ENCODE measurements at regions not wholly inside any gene's neighbourhood (a gene's known extent, or its start where the extent isn't known, plus 50 kb on each side); places are given as distances from the start of the nearest gene placed in this dataset.

DNA sequence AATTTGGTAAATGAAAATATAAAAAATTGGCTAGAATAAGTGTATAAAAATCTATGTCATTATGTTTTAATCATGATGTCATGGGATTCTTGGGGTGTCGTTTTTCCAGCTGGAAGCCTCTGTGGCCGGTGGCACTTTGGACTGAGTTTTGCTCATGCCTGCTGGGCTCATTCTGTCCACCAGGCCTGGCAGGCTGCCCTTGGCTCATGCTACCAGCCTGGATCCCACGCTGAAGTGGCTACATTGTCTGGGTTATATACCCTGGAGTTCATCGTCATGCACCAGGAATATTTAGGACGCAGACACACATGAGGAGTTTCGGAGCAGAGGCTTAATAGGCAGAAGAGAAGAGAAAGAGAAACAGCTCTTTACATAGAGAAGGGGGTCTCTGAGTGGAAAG lies 1913.7 kb upstream of the WWC1 start:
- no peak for DNase-seq (ENCODE audit: extremely low spot score)
- POLR2A ChIA-PET = no interaction called here
- TF ChIP-seq, protein P1, sequence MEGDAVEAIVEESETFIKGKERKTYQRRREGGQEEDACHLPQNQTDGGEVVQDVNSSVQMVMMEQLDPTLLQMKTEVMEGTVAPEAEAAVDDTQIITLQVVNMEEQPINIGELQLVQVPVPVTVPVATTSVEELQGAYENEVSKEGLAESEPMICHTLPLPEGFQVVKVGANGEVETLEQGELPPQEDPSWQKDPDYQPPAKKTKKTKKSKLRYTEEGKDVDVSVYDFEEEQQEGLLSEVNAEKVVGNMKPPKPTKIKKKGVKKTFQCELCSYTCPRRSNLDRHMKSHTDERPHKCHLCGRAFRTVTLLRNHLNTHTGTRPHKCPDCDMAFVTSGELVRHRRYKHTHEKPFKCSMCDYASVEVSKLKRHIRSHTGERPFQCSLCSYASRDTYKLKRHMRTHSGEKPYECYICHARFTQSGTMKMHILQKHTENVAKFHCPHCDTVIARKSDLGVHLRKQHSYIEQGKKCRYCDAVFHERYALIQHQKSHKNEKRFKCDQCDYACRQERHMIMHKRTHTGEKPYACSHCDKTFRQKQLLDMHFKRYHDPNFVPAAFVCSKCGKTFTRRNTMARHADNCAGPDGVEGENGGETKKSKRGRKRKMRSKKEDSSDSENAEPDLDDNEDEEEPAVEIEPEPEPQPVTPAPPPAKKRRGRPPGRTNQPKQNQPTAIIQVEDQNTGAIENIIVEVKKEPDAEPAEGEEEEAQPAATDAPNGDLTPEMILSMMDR (IDR thresholded peaks at IDR 0.05; ENCODE audit: control extremely low read depth, extremely low read depth, low read depth, missing control alignments) = no peak
- CTCF ChIA-PET = interaction anchor here (2.4 kb wide), 1 partner anchor 10 kb away, joined by 9 read pairs; no protein-coding TSS in a partner anchor

DNA sequence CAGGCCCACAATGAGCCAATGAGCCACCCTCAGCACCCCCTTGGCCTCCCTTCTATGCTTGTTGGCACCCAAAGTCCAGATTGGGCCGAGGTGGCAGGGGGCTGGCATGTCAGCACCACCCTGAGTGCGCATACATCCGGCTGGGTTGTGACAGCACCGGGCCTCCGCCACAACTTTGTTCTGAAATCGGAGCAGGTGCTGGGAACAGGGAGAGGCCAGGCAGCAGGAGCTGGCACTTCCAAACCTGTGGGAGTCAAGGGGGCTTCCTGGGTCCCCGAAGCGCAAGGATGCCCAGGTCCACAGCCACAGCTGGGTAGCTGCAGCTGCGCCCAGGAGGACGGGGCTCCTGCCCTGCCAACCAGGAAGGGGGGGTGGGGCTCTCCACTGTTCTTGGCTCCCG lies 1911.9 kb upstream of the WWC1 start:
- ChIA-PET CTCF (no interaction called here), POLR2A (no interaction called here)
- DNase-seq (ENCODE audit: extremely low spot score) = no peak
- TF ChIP-seq, protein P1 (IDR thresholded peaks at IDR 0.05; ENCODE audit: control extremely low read depth, extremely low read depth, low read depth, missing control alignments) = no peak

GRCh38 chr5:166382031-166382430 lies 1909.4 kb upstream of the WWC1 start:
- ChIA-PET POLR2A (no interaction called here), CTCF (no interaction called here)
- TF ChIP-seq, protein P1 (IDR thresholded peaks at IDR 0.05; ENCODE audit: control extremely low read depth, extremely low read depth, low read depth, missing control alignments) = no peak
- DNase-seq (ENCODE audit: extremely low spot score) = no peak

GRCh38 chr5:166398131-166398530 lies 1893.3 kb upstream of the WWC1 start:
- no peak for DNase-seq (ENCODE audit: extremely low spot score)
- CTCF ChIA-PET = no interaction called here
- TF ChIP-seq, protein P1 (IDR thresholded peaks at IDR 0.05; ENCODE audit: control extremely low read depth, extremely low read depth, low read depth, missing control alignments) = no peak
- POLR2A ChIA-PET = no interaction called here

DNA sequence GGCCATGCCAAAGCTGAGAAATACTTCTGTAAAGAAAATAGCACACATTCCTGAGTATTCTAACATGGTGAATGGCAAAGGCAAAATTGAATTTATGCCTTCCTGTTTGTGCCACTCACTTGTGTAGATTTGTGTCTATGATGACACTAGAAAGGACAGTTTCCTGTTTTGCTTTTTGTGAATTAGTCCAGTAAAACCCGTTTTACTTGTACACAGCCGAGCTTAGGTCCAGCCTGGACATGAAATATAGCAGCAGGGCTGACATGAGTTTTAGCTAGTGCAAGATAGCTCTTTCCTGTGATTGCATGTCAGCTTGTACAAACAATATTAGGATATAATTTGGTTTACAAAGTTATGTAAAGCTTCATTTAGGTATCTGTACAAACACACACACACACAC lies 1891.7 kb upstream of the WWC1 start:
- POLR2A ChIA-PET = no interaction called here
- CTCF ChIA-PET = interaction anchor here (1.2 kb wide), 1 partner anchor 25 kb away, joined by 3 read pairs; no protein-coding TSS in a partner anchor
- no peak for DNase-seq (ENCODE audit: extremely low spot score)
- TF ChIP-seq, protein P1 (IDR thresholded peaks at IDR 0.05; ENCODE audit: control extremely low read depth, extremely low read depth, low read depth, missing control alignments) = no peak

- CTCF ChIA-PET = no interaction called here
- DNase-seq (ENCODE audit: extremely low spot score) = no peak
- TF ChIP-seq, protein P1 (IDR thresholded peaks at IDR 0.05; ENCODE audit: control extremely low read depth, extremely low read depth, low read depth, missing control alignments) = no peak
- POLR2A ChIA-PET = no interaction called here
These were observed 1890.1 kb upstream of the WWC1 start for GRCh38 chr5:166401391-166401790.

- TF ChIP-seq, protein P1 (IDR thresholded peaks at IDR 0.05; ENCODE audit: control extremely low read depth, extremely low read depth, low read depth, missing control alignments) = no peak
- no peak for DNase-seq (ENCODE audit: extremely low spot score)
- ChIA-PET POLR2A (no interaction called here), CTCF (no interaction called here)
These were observed 1879.3 kb upstream of the WWC1 start for GRCh38 chr5:166412191-166412590.

All from GM10248 (cell line).